GM19397 (cell line): ENCODE measurements at regions not wholly inside any gene's neighbourhood (a gene's known extent, or its start where the extent isn't known, plus 50 kb on each side); places are given as distances from the start of the nearest gene placed in this dataset.
"Not testable (repeated sequence)": the region's sequence is repeated elsewhere in the genome, so short reads cannot be mapped to it uniquely, and the experiment has no call there.

Source experiments
- ATAC-seq: cut with Tn5 transposase; IDR thresholded peaks from one replicate; pipeline ENCODE4 v1.9.1; 2021; ENCODE audit warnings: mild to moderate bottlenecking, moderate library complexity; ENCODE audit not compliant: unreplicated experiment

DNA sequence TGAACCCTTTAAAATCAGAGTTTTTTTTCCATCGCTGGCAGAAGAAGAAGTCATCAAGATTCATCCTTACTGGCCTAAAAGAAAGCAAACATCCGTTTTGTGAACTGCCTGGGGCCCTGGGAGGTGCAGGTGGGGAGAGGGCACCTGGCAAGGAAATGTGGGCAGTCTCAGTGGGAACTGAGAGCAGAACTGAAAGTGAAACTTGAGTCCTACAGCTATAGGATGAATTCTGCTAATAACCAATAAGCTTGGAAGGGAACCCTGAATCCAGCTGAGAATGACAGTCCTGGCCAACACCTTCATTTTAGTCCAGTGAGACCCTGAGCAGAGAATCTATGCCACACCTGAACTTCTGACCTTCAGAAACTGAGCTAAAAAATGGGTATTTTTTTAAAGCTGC, 130.1 kb upstream of the ASCC3 start:
- ATAC-seq, result peak; percentile 98

DNA sequence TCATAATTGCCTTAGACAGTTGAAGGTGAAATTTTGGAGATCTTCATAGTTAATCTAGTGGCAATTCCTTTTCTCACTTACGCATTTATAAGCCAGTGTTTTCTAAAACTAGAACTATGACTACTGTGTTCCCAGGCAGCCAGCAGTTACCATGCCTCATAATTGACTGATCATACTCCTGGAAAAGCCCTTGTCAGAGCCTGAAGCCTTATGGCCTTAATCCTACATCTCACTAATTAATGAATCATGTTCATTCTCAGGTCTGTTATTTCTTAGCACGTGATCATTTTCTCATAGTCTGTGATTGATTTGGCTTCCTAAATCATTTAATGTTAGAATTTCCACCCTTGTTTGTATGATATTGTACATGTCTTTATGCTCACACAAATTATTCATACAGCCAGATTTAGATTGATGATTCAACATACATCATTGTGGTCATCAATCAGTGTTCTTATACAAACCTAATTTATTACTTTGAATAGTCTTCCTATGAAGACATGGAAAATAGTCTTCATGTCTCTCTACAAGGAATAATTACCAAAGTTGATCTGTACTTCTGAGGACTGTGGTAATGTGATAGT, 132.6 kb upstream of the ASCC3 start:
- ATAC-seq, result no peak

DNA sequence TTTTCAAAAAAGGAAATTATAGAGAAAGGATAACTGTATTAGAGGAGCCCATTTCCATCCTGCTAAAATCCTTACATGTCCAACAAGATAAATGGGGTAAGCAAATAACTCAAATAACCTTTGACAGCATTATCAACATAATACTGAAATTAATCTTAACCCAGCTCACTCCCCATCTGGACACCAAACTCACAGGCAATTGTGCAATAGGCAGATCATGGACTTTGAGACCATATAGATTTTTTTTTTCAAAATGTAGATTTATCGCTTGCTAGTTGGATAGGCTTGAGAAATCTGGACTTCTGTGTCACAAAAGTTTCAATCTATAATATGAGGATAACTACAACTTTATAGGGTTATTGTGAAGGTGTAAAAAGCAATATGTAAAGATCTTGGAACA, 134.4 kb upstream of the ASCC3 start:
- ATAC-seq, result no peak

DNA sequence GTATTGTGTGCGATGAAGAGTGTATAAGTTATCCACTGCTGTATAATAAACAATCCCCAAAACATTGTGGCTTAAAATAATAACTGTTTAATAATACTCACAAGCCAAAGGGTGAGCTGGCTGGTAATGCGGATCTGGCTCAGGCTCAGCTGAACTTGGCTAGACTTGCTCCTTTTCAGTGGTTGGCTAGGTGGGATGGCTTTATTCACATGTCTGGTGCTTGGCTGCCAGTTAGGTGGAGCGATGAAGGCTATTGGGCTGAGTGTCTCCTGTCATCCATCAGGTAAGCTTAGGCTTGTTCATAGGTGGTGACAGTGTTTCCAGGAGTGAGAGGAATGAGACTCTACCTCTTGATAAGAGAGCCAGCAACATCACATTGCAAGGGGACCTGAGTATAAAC, 135.0 kb upstream of the ASCC3 start:
- no peak for ATAC-seq

DNA sequence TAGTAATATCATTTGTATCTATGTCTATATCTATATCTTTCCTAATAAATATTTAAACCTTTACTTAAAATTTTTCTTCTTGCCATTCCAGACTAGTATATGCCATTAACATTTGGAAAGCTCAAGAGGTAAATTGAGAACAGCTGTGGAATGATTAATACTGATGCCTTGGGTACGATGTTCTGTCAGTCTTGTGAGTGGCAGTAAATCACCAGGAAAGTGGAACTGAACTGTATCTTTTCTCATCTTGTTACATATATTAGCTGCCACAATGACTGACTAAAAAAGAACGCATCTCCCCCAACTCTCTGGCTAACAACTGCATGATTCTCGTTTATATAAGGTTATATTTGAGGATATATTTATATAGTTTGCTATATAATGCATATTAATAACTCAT, 137.0 kb upstream of the ASCC3 start:
- ATAC-seq, result no peak

DNA sequence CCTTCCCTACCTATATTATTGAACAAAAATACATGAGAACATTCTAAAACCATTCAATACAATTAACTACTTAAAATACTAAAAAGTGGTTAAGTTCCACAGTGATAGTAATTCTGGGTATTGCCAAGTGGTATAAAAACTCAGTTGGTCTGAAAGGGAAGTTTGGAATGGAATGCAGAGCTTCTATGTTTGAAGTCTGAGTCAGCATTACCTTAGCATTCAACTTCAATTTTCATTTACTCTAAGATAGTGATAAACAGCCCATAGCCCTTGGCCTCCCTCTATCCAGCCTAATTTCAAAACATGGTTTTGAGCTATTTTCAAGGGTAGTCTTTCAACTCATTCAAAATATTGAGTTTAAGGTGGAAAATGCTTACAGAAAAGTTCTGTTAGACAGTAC, 140.4 kb upstream of the ASCC3 start:
- ATAC-seq, result no peak

DNA sequence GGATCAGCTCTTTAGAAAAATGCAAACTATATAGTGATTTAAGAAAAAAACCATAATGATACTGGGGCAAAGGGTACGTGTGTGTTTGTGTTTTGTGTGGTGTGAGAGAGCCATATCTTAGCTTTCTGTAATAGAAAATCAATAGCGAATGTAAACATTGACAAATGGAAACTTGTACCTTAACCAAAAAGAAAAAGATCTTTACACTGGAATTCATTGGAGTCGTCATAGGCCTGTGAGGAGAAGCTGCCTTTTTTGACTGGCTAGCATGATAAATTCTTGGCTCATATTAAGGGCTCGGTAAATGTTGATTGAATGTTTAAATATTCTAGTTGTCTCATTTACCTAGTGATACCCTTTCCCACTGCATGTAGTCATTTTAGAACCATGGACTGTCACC, 161.8 kb upstream of the ASCC3 start:
- ATAC-seq, result no peak

DNA sequence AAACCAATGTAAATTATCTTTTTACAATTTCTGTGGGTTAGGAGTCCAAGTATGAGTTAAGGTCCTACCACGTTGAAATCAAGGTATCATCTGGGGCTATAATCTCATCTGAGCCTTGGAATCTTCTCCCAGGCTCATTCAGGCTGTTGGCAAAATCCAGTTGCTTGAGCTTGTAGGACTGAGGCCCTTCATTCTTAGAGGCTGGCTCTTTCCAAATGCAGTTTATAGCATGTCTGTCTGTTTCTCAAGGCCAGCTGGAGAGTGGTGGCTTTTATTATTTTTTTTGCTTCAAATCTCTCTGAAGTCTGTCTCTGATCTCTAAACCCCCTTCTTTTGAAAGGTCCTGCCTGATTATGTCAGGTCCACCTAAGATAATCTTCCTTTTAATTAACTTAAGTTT, 177.2 kb upstream of the ASCC3 start:
- no peak for ATAC-seq

DNA sequence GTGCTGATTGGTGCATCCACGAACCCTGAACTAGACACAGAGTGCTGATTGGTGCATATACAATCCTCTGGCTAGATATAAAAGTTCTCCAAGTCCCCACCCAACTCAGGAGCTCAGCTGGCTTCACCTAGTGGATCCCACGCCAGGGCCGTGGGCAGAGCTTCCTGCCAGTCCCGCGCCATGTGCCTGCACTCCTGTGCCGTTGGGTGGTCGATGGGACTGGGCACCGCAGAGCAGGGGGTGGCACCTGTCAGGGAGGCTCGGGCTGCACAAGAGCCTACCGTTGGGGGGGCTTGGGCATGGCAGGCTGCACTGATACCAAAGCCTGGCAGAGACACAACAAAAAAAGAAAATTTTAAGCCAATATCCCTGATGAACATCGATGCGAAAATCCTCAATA, 185.4 kb upstream of the ASCC3 start:
- ATAC-seq, result no peak

DNA sequence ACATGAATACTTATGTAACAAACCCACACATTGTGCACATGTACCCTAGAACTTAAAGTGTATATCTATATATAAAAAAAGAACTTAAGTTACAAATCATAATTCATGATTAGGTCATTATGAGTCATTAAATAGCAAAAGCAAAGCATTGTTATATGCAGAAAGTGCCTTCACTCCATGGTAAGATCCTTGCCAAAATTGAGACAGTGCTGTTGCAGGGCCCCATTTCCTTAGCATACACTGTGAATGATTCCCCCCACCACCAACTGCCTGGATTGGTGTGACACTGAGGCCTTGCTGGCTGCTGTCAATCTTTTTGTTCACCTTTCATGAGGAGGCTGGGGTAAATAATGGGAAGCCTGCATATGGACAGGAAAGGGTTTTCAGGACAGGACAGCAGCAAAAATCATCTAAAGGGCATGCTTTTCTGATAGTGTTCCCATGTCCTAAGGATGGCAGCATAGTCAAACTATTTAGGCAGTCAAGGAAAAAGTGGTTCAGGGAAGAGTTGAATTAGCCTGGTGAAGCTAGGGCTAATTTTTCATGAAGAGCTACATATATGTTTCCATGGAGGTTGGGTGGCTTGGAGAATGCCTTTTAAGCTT, 188.2 kb upstream of the ASCC3 start:
- no peak for ATAC-seq

DNA sequence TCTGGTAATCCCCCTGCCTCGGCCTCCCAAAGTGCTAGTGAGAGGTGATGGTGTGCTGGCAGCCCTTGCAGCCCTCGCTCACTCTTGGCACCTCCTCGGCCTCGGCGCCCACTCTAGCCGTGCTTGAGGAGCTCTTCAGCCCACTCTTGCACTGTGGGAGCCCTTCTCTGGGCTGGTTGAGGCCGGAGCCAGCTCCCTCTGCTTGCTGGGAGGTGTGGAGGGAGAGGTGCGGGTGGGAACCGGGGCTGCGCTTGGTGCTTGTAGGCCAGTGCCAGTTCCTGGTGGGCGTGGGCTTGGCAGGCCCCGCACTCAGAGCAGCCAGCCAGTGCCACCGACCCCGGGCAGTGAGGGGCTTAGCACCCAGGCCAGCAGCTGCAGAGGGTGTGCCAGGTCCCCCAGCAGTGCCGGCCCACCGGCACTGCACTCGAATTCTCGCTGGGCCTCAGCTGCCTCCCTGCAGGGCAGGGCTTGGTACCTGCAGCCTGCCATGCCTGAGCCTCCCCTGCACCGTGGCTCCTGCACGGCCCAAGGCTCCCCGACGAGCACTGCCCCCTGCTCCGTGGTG, 189.0 kb upstream of the ASCC3 start:
- ATAC-seq, result no peak

DNA sequence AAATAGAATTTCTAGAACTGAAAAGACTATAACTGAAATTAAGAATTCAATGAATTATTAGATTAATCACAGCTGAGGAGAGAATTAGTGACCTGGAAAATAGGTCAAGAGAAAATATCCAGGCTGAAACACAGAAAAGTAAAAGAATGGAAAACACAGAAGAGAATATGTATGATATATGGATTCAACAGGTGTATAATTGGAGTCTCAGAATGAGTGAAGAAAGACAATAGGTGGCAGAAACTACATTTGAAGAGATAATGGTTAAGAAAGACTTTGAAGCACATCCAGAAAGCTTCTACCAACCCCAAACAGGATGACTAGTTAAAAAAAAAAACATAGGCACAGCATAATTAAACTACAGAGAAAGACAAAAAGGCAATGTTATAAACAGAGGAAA, 196.2 kb upstream of the ASCC3 start:
- no peak for ATAC-seq

DNA sequence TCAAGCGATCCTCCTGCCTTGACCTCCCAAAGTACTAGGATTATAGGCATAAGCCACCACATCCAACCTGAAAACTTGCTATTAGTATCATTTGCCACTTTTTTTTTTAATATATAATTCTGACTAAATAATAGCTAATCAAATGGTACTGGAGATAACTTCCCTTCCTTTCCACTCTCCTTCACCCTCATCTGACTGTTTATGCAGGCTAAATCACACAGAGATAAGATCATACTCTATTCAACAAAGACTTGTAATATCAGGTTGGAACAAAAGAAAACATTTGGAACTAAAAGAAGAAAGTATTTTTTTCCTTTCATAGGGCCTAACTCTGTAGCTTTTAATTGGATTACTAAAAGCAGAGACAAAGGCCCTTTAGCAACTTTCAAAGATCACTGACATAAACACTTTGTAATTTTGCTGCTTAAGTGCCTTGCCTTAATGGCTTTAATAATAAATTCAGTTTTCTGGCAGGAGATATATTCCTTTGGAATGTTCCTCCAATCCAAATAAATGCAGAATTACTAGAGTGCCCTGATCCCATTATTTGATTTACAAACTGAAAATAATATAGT, 198.7 kb upstream of the ASCC3 start:
- no peak for ATAC-seq

DNA sequence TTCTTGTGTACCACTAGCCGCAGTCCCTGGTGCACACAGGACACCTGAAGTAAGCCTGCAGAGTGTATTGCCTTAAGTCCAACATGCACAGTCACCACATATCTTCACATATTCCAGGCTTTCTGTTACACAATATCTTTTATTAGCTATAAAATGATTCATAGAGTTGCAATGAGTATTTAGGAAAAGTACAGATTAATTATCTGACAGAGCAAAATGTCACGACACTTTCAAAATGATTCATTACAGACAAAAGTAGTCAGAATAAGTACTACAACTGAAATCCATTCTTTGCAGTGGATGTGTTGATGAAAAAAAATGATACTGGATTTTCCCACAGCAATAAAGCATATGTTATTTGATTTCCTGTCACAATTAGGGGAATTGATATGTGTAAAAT, 199.5 kb upstream of the ASCC3 start:
- ATAC-seq, result no peak

DNA sequence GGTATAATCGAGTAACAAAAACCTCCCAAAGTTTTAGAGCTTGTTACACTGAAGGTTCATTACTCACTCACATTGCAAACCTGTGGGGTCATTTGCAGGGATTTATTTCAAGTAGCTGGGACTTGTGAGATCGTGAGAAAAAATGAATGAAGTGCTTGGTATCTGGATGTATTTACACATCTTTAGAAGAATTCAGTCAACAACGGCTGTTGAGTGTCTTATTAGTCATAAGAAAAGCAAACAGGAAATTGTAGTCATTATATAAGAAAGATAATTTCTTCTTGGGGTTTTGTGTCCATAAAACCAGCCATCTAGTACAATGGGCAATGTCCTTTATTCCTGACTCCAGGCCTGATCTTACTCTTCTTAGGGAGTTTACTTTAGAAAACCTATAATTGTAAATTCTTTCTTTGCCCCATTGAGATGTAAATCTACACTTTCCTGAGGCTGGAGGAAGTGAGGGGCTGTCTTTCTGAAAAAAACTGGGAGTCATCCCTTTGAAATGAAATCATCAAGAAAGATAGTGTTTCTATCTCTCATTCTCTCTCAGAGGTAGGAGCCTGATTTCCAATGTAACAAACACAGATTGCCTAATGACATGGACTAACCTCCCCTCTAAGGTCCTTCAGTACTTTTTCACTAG, 202.5 kb upstream of the ASCC3 start:
- ATAC-seq, result no peak

DNA sequence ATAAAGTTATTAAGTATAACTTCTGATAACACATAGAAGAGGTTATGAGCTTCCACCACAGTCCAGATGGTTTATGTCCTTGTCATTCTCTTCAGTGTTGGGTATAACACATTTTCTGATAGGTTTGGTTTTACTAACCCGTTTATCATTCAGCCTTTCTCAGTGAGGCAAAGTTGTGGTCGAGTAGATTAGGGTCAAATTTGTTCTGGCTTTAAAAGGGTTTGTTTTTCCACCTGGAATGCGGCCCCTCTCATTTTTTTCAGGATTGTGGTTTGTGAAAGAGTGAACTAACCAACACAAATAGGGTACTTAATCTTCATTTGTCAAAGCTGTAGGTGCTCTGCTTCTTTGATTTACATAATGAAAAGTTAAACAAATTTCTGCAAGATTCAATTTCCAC, 204.2 kb upstream of the ASCC3 start:
- ATAC-seq, result no peak

DNA sequence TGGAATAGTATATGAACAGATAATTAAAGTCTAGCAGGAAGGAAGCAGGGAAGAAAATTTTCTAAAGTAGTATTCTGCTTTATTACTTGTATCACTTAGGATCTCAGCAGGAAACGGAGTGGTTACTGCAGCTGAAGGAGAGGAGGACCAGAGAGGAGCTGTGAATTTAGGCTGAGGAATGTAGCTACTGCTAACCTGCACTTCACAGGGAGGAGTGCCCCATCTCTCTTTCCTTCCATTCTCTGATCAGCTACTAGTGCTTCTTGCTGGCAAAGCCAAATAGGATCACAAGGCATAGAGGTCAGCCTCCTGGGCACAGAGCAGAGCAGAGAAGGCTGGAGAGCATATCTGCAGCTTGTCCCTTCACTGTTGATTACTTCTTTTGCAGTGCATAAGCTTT, 205.3 kb upstream of the ASCC3 start:
- ATAC-seq, result no peak

DNA sequence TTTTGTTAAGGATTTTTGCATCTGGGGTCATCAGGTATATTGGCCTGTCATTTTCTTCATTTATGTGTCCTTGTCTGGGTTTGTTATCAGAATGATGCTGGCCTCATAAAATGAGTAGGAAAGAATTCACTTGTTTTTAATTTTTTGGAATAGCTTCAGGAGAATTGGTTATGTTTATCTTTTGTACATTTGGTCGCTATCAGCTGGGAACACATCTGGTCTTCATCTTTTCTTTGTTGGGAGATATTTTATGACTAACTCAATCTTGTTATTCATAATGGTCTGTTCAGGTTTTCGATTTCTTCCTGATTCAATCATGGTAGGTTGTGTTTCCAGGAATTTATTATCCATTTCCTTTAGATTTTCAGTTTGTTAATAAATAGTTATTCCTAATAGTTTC, 207.5 kb upstream of the ASCC3 start:
- no peak for ATAC-seq

DNA sequence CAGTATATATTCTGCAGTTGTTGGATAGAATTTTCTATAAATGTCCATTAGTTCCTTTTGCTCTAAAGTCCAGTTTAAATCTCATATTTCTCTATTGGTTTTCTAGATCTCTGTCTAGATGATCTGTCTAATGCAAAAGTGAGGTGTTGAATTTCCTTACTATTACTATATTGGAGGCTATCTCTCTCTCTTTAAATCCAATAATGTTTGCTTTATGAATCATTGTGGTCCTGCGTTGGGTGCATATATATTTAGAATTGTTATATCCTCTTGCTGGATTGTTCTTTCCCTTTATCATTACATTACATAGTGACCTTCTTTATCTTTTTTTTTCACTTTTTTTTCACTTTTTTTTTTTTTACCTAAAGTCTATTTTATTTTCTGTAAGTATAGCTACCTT, 208.5 kb upstream of the ASCC3 start:
- ATAC-seq, result no peak

DNA sequence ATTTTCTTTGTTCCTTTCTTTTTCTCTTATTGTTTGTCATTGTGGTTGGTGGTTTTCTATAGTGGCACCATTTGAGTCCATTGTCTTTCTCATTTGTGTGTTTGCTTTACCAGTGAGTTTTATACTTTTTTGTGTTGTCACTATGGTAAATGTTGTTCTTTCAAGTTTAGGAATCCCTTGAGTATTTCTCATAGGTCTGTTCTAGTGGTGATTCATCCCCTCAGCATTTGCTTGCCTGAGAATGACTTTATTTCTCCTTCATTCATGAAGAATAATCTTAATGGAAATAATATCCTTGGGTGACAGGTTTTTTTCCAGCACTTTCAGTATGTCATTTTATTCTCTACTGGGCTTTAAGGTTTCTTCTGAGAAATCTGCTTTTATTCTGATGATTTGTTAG, 209.2 kb upstream of the ASCC3 start:
- ATAC-seq, result no peak

DNA sequence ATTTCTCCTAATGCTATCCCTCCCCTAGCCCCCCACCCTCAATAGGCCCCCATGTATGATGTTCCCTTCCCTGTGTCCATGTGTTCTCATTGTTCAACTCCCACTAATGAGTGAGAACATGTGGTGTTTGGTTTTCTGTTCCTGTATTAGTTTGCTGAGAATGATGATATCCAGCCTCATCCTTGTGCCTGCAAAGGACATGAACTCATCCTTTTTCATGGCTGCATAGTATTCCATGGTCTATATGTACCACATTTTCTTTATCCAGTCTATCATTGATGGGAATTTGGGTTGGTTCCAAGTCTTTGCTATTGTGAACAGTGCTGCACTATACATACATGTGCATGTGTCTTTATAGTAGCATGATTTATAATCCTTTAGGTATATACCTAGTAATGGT, 217.5 kb upstream of the ASCC3 start:
- ATAC-seq, result not testable (repeated sequence)

DNA sequence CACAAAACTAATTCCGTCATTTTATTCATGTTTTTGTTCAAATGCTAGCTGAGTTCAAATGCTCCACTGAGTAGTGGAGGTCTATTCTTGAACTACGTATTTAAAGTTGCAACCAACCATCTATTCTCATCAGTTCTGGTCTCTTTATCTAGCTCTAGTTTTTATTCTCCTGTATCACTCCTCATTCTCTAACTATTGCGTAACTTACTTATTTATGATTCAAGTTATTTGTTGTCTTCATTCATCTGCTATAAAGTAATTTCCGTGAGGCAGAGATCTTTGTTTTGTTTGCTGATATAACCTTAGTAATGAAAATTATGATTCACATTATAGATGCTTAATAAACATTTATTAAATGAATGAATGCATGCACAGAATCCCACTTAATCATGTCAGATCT, 221.6 kb upstream of the ASCC3 start:
- no peak for ATAC-seq
